AML-193 (cell line): ENCODE measurements at regions not wholly inside any gene's neighbourhood (a gene's known extent, or its start where the extent isn't known, plus 50 kb on each side); places are given as distances from the start of the nearest gene placed in this dataset.
"Not testable (repeated sequence)": the region's sequence is repeated elsewhere in the genome, so short reads cannot be mapped to it uniquely, and the experiment has no call there.

Experiments
- DNase-seq, 2 experiments: peaks; one replicate each; lab custom pipeline; 2025; lab: John Stamatoyannopoulos, UW

DNA sequence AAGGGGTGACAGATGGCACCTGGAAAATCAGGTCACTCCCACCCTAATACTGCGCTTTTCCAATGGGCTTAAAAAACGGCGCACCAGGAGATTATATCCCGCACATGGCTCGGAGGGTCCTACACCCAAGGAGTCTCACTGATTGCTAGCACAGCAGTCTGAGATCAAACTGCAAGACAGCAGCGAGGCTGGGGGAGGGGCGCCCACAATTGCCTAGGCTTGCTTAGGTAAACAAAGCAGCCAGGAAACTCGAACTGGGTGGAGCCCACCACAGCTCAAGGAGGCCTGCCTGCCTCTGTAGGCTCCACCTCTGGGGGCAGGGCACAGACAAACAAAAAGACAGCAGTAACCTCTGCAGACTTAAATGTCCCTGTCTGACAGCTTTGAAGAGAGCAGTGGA is 205.7 kb upstream of the HTR1E start:
- DNase-seq = not testable (repeated sequence)

GRCh38 chr6:86730772-86731171 is 206.6 kb upstream of the HTR1E start:
- DNase-seq = not testable (repeated sequence)

GRCh38 chr6:86730216-86730615 is 207.1 kb upstream of the HTR1E start:
- DNase-seq = no peak

- DNase-seq = no peak
Observed at GRCh38 chr6:86728976-86729375, 208.4 kb upstream of the HTR1E start.

- DNase-seq = no peak
Observed at GRCh38 chr6:86724695-86725094, 212.6 kb upstream of the HTR1E start.

DNA sequence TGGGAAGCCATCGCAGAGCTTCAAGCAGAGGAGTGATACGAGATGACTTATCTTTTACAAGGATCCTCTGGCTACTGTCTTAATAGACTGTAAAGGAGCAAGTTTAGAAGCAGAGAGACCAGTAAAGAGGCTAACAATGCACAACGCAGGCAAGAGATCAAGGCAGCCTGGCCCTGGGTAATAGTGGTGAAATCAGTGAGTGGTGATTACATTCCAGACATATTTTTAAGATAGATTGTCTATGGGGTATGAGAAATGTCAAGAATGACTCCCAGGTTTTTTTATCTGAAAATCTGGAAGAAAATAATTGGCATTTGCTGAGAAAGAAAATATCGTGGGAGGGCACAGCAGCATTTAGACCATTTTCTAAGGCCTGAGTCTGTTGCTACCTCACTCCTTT is 213.6 kb upstream of the HTR1E start:
- no peak for DNase-seq

DNA sequence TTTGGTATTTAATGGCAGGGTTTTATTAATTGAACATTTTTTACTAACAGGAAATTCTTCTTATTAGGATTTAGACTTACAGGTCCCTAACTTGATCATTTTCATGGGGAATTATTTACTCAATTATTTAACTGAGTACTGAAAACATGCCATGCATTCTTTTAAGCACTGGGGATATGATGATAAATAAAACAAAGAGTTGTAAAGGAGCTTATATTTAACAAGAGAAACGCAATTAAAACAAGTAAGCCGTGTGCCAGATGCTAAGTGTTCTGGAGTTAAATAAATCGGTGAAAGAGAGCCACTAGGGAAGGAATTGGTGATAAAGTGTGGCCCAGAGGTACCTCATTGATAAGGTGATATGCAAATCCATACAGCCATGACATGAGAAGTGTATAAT is 214.2 kb upstream of the HTR1E start:
- no peak for DNase-seq

DNA sequence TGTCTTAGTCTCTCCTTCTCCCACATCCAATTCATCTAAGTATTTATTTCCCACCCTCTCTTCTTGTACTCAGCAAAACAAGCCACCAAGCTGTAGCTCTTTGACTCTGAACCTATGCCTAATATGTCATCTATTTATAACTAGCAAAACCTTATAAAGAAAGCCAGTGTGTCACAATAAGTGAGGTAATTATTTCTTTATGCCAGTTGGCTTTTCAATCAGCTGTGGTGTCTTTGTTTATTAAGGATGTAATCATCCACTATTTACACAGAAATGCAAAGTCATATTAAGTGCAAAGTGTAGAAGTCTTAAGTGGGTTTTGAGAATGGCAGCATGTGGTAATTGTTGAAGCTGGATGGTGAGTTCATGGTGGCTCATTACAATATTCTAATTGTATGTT is 215.2 kb upstream of the HTR1E start:
- no peak for DNase-seq

- DNase-seq = no peak
Observed at GRCh38 chr6:86715676-86716075, 221.7 kb upstream of the HTR1E start.

DNA sequence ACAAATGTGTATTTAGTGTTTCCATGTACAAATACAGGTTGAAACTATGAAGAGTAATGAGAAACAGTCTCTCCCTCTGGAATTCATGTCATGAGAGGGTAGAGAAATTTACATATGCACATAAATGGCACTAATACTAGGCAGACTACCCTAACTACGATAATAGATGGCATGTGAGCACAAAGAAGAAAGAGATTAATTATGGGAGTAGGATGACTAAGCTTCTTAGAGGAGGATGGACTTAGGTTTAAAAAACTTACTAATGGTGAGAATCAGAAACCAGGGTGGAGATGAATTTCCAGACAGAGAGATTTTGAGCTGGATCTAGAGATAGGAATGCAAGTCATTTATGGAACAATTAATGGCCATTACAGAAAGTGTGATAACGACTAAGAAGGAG is 225.3 kb upstream of the HTR1E start:
- DNase-seq = no peak

- DNase-seq = no peak
Observed at GRCh38 chr6:86707545-86708120, 229.7 kb upstream of the HTR1E start.

DNA sequence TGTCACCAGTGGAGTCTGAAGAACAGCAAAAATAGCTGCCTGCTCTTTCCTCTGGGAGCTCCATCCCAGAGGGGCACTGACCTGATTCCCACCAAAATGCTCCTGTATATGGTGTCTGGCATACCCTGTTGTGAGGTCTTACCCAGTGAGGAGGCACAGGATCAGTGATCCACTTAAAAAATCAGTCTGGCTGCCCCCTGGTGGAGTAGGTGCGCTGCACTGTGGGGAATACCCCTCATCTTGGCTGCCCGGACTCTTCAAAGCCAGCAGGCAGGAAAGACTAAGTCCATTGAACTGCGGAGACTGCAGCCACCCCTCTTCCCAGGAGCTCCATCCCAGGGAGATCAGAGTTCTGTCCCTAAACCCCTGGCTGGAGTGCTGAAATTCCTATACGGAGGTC is 230.9 kb upstream of the HTR1E start:
- DNase-seq = no peak

DNA sequence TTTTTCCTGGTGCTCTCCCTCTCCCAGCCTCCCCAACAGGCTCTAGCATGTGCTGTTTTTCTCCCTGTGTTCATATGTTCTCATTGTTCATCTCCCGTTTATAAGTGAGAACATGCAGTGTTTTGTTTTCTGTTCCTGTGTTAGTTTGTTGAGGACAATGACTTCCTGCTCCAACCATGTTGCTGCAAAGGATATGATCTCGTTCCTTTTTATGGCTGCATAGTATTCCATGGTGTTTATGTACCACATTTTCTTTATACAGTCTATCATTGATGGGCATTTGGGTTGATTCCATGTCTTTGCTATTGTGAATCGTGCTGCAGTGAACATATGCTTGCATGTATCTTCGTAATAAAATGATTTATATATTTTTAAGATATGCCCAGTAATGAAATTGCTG is 236.1 kb upstream of the HTR1E start:
- not testable (repeated sequence) for DNase-seq

DNA sequence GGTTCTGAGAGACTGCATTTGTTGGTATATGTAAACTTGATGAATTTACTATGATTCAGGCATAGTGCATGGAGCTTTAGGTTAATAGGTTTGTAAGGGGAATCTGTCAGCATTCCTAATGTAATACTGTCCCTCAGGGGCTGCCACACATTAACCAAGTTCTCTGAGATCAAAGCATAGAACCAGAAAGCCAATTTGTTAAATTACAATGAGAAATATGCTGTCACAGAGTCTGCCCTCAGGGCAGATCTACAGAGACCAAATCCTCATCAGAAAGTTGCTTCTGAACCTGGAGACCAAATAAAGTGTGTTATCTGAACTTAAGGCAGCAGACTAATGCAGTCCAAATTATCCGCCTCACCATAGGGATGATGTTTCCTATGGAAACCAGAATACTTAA is 250.8 kb upstream of the HTR1E start:
- DNase-seq = no peak

GRCh38 chr6:86685230-86685797 is 252.0 kb upstream of the HTR1E start:
- DNase-seq = no peak

- no peak for DNase-seq
Observed at GRCh38 chr6:86683132-86683908, 254.0 kb upstream of the HTR1E start.

- no peak for DNase-seq
Observed at GRCh38 chr6:86682297-86682696, 255.0 kb upstream of the HTR1E start.

GRCh38 chr6:86681140-86681539 is 256.2 kb upstream of the HTR1E start:
- DNase-seq = not testable (repeated sequence)

DNA sequence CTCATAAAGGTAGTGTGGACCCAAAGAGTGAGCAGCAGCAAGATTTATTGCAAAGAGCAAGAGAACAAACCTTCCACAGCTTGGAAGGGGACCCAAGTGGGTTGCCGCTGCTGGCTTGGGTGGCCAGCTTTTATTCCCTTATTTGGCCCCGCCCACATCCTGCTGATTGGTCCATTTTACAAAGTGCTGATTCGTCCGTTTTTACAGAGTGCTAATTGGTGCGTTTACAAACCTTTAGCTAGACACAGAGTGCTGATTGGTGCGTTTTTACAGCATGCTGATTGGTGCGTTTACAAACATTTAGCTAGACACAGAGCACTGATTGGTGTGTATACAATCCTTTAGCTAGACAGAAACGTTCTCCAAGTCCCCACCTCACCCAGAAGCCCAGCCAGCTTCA is 265.2 kb upstream of the HTR1E start:
- not testable (repeated sequence) for DNase-seq

- DNase-seq = no peak
Observed at GRCh38 chr6:86657192-86657591, 280.1 kb upstream of the HTR1E start.

DNA sequence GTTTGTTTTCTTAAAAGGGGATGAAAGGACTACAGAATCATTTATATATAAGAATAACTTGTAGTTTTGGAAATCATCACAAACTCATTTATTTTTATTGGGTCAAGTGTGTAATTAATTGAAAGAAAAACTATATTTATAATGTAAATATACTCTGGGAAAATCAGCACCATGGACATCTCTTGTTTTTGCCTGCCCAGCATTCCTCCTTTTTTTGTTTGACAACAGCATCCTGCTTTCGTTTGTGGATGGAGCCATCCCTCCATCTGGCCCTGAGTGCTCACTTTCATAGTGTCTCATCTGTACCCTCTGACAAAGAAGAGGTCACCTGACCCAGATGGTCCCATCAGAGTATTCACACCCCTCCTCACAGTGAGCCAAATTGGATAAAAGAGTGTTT is 308.2 kb upstream of the HTR1E start:
- no peak for DNase-seq

- DNase-seq = no peak
Observed at GRCh38 chr6:86619428-86619827, 317.9 kb upstream of the HTR1E start.

GRCh38 chr6:86615299-86615698 is 322.0 kb upstream of the HTR1E start:
- no peak for DNase-seq
